Hepatocyte (in vitro differentiated cells): ENCODE measurements at regions not wholly inside any gene's neighbourhood (a gene's known extent, or its start where the extent isn't known, plus 50 kb on each side); places are given as distances from the start of the nearest gene placed in this dataset.

Experiments used
- DNase-seq: peaks from one replicate; pipeline ENCODE4 v3.0.0-alpha.2; 2016; ENCODE audit warnings: low spot score
- H2AFZ ChIP-seq: fragments of 200-600 bp; sonication (generic); 2 replicates; pipeline ENCODE4 v1.6.0; 2016; ENCODE audit warnings: antibody characterized with exemption, mild to moderate bottlenecking
- H3K27ac ChIP-seq: fragments of 200-600 bp; sonication (generic); 2 replicates; pipeline ENCODE4 v1.5.1; 2016; ENCODE audit warnings: mild to moderate bottlenecking
- H3K27me3 ChIP-seq: fragments of 200-600 bp; sonication (generic); 2 replicates; pipeline ENCODE4 v1.6.1; 2016
- H3K36me3 ChIP-seq: fragments of 200-600 bp; sonication (generic); replicated peaks from 2 replicates; pipeline ENCODE4 v1.5.1; 2016; ENCODE audit warnings: low read depth; ENCODE audit not compliant: insufficient read depth
- H3K4me1 ChIP-seq: fragments of 200-600 bp; sonication (generic); 2 replicates; pipeline ENCODE4 v1.5.1; 2016; ENCODE audit warnings: mild to moderate bottlenecking, moderate library complexity; ENCODE audit not compliant: insufficient read depth
- H3K4me2 ChIP-seq: fragments of 200-600 bp; sonication (generic); 2 replicates; pipeline ENCODE4 v1.6.0; 2016
- H3K4me3 ChIP-seq: fragments of 200-600 bp; sonication (generic); 2 replicates; pipeline ENCODE4 v1.5.1; 2016; ENCODE audit warnings: mild to moderate bottlenecking
- H3K79me2 ChIP-seq: fragments of 200-600 bp; sonication (generic); 2 replicates; pipeline ENCODE4 v1.6.0; 2017; ENCODE audit warnings: mild to moderate bottlenecking
- H3K9me2 ChIP-seq: fragments of 200-600 bp; sonication (generic); replicated peaks from 2 replicates; pipeline ENCODE4 v1.6.0; 2017; ENCODE audit warnings: mild to moderate bottlenecking; ENCODE audit not compliant: insufficient read depth
- H3K9me3 ChIP-seq: fragments of 200-600 bp; sonication (generic); 2 replicates; pipeline ENCODE4 v1.5.1; 2016; ENCODE audit warnings: low read depth, mild to moderate bottlenecking
- H4K20me1 ChIP-seq: fragments of 200-600 bp; sonication (generic); 2 replicates; pipeline ENCODE4 v1.6.0; 2016; ENCODE audit warnings: mild to moderate bottlenecking; ENCODE audit not compliant: insufficient read depth, poor library complexity, severe bottlenecking
- EZH2 ChIP-seq: fragments of 200-600 bp; sonication (generic); IDR thresholded peaks from 2 replicates; pipeline ENCODE4 v1.6.1; 2016; ENCODE audit warnings: antibody characterized with exemption, mild to moderate bottlenecking, borderline replicate concordance
- EZH2phosphoT487 ChIP-seq: fragments of 200-600 bp; sonication (generic); IDR thresholded peaks from one replicate; pipeline ENCODE4 v1.6.1; 2018; ENCODE audit warnings: antibody characterized with exemption, mild to moderate bottlenecking, low read depth, moderate library complexity; ENCODE audit not compliant: unreplicated experiment, severe bottlenecking
- WGBS: methylation state at CpG from one replicate; pipeline ENCODE4 v1.1.6; 2016; ENCODE audit warnings: low lambda C conversion rate; ENCODE audit errors: missing lambda C conversion rate; 5-methylcytosine and 5-hydroxymethylcytosine counted together
- TF ChIP-seq, protein P1 (sequence below): fragments of 200-600 bp; sonication (generic); IDR thresholded peaks from 2 replicates; pipeline ENCODE4 v1.5.1; 2016; ENCODE audit warnings: antibody characterized with exemption, mild to moderate bottlenecking; ENCODE audit not compliant: poor library complexity

DNA sequence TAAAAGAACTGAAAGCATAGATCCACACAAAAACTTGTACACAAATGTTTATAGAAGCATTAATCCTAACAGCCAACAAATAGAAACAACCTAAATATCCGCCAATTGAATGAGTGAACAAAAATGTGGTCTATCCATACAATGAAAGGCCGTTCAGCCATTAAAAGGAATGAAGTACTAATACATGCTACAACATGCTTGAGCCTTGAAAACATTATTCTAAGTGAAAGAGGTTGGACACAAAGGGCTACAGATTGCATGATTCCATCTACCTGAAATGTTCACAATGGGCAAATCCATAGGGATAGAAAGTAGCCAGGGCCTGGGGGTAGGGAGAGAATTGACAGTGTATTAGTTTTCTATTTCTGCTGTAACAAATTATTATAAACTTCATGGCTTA lies 169.2 kb downstream of the SPCS3 start:
- Histone ChIP-seq H3K4me3 (no peak overlapping the region), H3K36me3 (no peaks in the 10 kb centered on the region), H3K27ac (no peak overlapping the region), H4K20me1 (no peaks in the 10 kb centered on the region), H3K4me1 (no peaks in the 10 kb centered on the region), H3K9me2 (no peaks in the 10 kb centered on the region), H3K9me3 (no peaks in the 10 kb centered on the region), H3K4me2 (no peak overlapping the region), H2AFZ (no peak overlapping the region), H3K27me3 (no peaks in the 10 kb centered on the region), H3K79me2 (no peaks in the 10 kb centered on the region)
- 80% methylated on average over 2 of the region's 2 CpGs for WGBS
- no peak for DNase-seq
- no peak for TF ChIP-seq EZH2phosphoT487

DNA sequence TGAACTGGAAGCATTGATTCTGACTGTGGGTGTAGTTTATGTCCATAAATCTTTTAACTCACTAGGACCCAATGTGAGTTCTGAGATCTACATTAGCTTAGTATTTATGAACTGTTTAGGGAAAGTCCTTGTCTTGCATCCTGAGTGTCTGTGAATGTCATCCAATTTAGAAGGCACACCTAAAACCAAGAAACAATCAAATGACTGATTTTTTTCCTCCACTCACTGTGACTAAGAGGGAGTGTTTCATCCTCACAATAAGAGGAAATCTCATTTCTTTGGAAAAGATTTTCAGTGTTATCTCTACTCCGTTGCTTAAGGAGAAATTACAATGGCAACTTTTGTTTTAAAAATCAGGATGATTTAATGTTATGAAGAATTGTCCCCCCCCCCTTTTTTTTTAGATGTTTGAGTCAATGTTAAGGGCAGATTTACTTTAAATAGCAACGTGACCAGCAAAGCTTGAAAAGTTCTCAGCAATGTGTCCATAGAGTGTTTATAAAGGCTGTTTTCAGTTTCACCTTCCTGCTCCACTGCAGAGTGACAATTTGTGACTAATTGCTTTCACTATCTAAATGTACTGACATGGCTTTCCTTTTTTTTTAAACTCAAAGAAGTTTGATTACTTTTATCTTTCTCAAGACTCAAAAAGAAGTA lies 173.0 kb downstream of the SPCS3 start:
- TF ChIP-seq EZH2 (no peak), EZH2phosphoT487 (no peak)
- TF ChIP-seq, protein P1, sequence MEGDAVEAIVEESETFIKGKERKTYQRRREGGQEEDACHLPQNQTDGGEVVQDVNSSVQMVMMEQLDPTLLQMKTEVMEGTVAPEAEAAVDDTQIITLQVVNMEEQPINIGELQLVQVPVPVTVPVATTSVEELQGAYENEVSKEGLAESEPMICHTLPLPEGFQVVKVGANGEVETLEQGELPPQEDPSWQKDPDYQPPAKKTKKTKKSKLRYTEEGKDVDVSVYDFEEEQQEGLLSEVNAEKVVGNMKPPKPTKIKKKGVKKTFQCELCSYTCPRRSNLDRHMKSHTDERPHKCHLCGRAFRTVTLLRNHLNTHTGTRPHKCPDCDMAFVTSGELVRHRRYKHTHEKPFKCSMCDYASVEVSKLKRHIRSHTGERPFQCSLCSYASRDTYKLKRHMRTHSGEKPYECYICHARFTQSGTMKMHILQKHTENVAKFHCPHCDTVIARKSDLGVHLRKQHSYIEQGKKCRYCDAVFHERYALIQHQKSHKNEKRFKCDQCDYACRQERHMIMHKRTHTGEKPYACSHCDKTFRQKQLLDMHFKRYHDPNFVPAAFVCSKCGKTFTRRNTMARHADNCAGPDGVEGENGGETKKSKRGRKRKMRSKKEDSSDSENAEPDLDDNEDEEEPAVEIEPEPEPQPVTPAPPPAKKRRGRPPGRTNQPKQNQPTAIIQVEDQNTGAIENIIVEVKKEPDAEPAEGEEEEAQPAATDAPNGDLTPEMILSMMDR, result no peak
- H4K20me1 ChIP-seq, result no peaks in the 10 kb centered on the region
- WGBS, result 71% methylated on average over 2 of the region's 2 CpGs
- H3K9me3 ChIP-seq, result no peaks in the 10 kb centered on the region
- no peak overlapping the region for H3K27ac ChIP-seq
- H3K36me3 ChIP-seq, result no peaks in the 10 kb centered on the region
- no peak overlapping the region for H2AFZ ChIP-seq
- no peaks in the 10 kb centered on the region for H3K27me3 ChIP-seq
- H3K79me2 ChIP-seq, result no peaks in the 10 kb centered on the region
- no peaks in the 10 kb centered on the region for H3K4me1 ChIP-seq
- H3K4me3 ChIP-seq, result no peak overlapping the region
- no peak for DNase-seq
- no peak overlapping the region for H3K4me2 ChIP-seq
- no peaks in the 10 kb centered on the region for H3K9me2 ChIP-seq

DNA sequence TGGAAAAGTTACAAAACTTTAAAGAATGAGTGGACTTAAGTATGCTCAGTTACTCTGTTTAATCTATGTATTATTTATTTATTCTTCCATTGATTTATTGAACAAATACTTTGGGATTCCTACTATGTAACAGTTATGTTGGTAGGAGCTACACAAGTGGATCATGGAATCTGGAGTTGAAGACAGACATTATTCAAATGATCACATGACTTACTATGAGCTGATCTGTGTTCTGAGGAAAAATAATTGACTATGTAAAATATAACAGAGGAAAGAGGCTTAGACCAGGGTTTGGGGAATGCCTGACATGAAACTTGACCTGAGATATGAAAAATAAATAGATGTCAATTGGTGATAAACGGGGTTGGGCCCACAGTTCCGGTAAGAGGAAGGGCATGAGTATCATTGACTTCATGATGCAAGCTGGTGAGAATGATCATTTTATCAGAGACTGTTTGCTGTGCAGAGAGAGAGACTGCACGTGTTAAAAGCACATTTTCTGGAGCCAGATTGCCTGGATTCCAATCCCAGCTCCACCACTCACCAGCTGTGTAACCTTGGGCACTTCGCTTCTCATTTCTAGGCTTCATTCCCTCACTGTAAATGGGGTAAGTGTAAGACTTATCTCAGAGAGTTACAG lies 179.0 kb downstream of the SPCS3 start:
- Histone ChIP-seq H3K36me3 (no peaks in the 10 kb centered on the region), H3K4me3 (no peak overlapping the region), H4K20me1 (no peaks in the 10 kb centered on the region), H3K4me1 (no peaks in the 10 kb centered on the region), H3K27ac (no peak overlapping the region), H3K79me2 (no peaks in the 10 kb centered on the region), H2AFZ (no peak overlapping the region), H3K27me3 (no peaks in the 10 kb centered on the region), H3K4me2 (no peak overlapping the region), H3K9me2 (no peaks in the 10 kb centered on the region), H3K9me3 (no peaks in the 10 kb centered on the region)
- no peak for TF ChIP-seq EZH2phosphoT487
- TF ChIP-seq, protein P1, result no peak
- WGBS, result 73% methylated on average over 4 of the region's 4 CpGs
- no peak for DNase-seq

DNA sequence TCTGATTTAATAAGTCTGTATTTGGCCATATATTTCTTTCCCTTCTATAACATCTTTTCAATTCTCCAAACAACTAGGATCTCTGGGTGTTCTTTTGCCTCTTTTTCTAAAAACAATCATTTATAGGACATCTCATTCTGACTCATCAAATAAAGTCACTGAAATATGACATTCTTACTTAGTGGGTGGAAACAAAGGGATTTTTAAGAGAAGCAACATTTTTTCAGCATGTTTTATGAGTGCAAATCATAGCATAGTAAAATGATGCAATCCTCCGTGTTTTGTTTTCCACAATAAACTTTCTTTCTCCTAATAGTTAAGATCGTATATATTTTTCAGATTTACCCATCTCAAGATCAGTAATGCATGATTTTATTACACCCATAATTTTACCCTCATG lies 179.8 kb downstream of the SPCS3 start:
- WGBS, result 42% methylated on average over 2 of the region's 2 CpGs
- Histone ChIP-seq H3K4me2 (no peak overlapping the region), H3K27ac (no peak overlapping the region), H3K9me3 (no peaks in the 10 kb centered on the region), H3K79me2 (no peaks in the 10 kb centered on the region), H3K9me2 (no peaks in the 10 kb centered on the region), H3K4me1 (no peaks in the 10 kb centered on the region), H3K36me3 (no peaks in the 10 kb centered on the region), H3K4me3 (no peak overlapping the region), H3K27me3 (no peaks in the 10 kb centered on the region), H2AFZ (no peak overlapping the region), H4K20me1 (no peaks in the 10 kb centered on the region)
- no peak for DNase-seq
- no peak for TF ChIP-seq EZH2
- no peak for TF ChIP-seq EZH2phosphoT487
- TF ChIP-seq, protein P1, result no peak
